ENCODE measurements at regions not wholly inside any gene's neighbourhood (a gene's known extent, or its start where the extent isn't known, plus 50 kb on each side); places are given as distances from the start of the nearest gene placed in this dataset.

- Histone ChIP-seq H3K9ac (no peak overlapping the region), H3K4me1 (no peaks in the 10 kb centered on the region), H3K36me3 (no peaks in the 10 kb centered on the region), H4K20me1 (no peaks in the 10 kb centered on the region), H3K9me3 (no peaks in the 10 kb centered on the region), H3K27ac (no peak overlapping the region), H3K4me2 (no peak overlapping the region), H3K27me3 (no peaks in the 10 kb centered on the region), H3K4me3 (no peak overlapping the region)
- TF ChIP-seq Cebpa-rat (IDR thresholded peaks at IDR 0.05) = no peak
These were observed 105.2 kb upstream of the SLC28A3 start for GRCh38 chr9:84445737-84446136.

- no peaks in the 10 kb centered on the region for H4K20me1 ChIP-seq
- H3K4me1 ChIP-seq = no peaks in the 10 kb centered on the region
- no peak overlapping the region for H3K9ac ChIP-seq
- H3K27ac ChIP-seq = no peak overlapping the region
- no peaks in the 10 kb centered on the region for H3K9me3 ChIP-seq
- H3K4me3 ChIP-seq = no peak overlapping the region
- H3K4me2 ChIP-seq = no peak overlapping the region
- no peaks in the 10 kb centered on the region for H3K36me3 ChIP-seq
- no peaks in the 10 kb centered on the region for H3K27me3 ChIP-seq
- TF ChIP-seq Cebpa-rat (IDR thresholded peaks at IDR 0.05) = no peak
These were observed 106.7 kb upstream of the SLC28A3 start for GRCh38 chr9:84447305-84447704.

- no peaks in the 10 kb centered on the region for H3K36me3 ChIP-seq
These were observed 109.5 kb upstream of the SLC28A3 start for GRCh38 chr9:84450029-84450428.

GRCh38 chr9:84456527-84456926, 116.0 kb upstream of the SLC28A3 start:
- H3K4me2 ChIP-seq = no peak overlapping the region
- no peak overlapping the region for H3K27ac ChIP-seq
- no peak for TF ChIP-seq Cebpa-rat (IDR thresholded peaks at IDR 0.05)
- H3K4me1 ChIP-seq = no peaks in the 10 kb centered on the region
- H3K36me3 ChIP-seq = no peaks in the 10 kb centered on the region
- H3K27me3 ChIP-seq = no peaks in the 10 kb centered on the region
- no peak overlapping the region for H3K4me3 ChIP-seq
- no peaks in the 10 kb centered on the region for H4K20me1 ChIP-seq
- no peak overlapping the region for H3K9ac ChIP-seq
- no peaks in the 10 kb centered on the region; the same call in 1 of the 2 replicates for H3K9me3 ChIP-seq

More at GRCh38 chr9:84450029-84450428, 109.5 kb upstream of the SLC28A3 start:
- H3K27me3 ChIP-seq = no peaks in the 10 kb centered on the region
- no peak overlapping the region for H3K4me2 ChIP-seq
- H4K20me1 ChIP-seq = no peaks in the 10 kb centered on the region
- no peak for TF ChIP-seq Cebpa-rat (IDR thresholded peaks at IDR 0.05)
- H3K27ac ChIP-seq = no peak overlapping the region
- H3K9me3 ChIP-seq = no peaks in the 10 kb centered on the region
- no peak overlapping the region for H3K9ac ChIP-seq
- no peak overlapping the region for H3K4me3 ChIP-seq
- no peaks in the 10 kb centered on the region for H3K4me1 ChIP-seq

GRCh38 chr9:84460695-84461094, 120.1 kb upstream of the SLC28A3 start:
- Histone ChIP-seq H3K4me3 (no peak overlapping the region), H3K36me3 (no peaks in the 10 kb centered on the region), H3K4me2 (no peak overlapping the region), H3K4me1 (no peaks in the 10 kb centered on the region), H3K9ac (no peak overlapping the region), H4K20me1 (no peaks in the 10 kb centered on the region), H3K27me3 (no peaks in the 10 kb centered on the region), H3K9me3 (no peaks in the 10 kb centered on the region; the same call in 1 of the 2 replicates), H3K27ac (no peak overlapping the region)
- no peak for TF ChIP-seq Cebpa-rat (IDR thresholded peaks at IDR 0.05)

GRCh38 chr9:84463272-84463671, 122.7 kb upstream of the SLC28A3 start:
- no peaks in the 10 kb centered on the region for H3K27me3 ChIP-seq
- no peaks in the 10 kb centered on the region for H3K9me3 ChIP-seq
- H3K9ac ChIP-seq = no peak overlapping the region
- no peak overlapping the region for H3K27ac ChIP-seq
- no peak overlapping the region for H3K4me3 ChIP-seq
- no peak overlapping the region for H3K4me2 ChIP-seq
- no peaks in the 10 kb centered on the region for H3K4me1 ChIP-seq
- H4K20me1 ChIP-seq = no peaks in the 10 kb centered on the region
- H3K36me3 ChIP-seq = no peaks in the 10 kb centered on the region
- TF ChIP-seq Cebpa-rat (IDR thresholded peaks at IDR 0.05) = no peak

GRCh38 chr9:84466580-84467285, 126.2 kb upstream of the SLC28A3 start:
- TF ChIP-seq Cebpa-rat (IDR thresholded peaks at IDR 0.05) = no peak
- no peaks in the 10 kb centered on the region for H3K36me3 ChIP-seq
- no peak overlapping the region for H3K9ac ChIP-seq
- H4K20me1 ChIP-seq = no peaks in the 10 kb centered on the region
- H3K4me3 ChIP-seq = no peak overlapping the region
- no peaks in the 10 kb centered on the region for H3K27me3 ChIP-seq
- no peaks in the 10 kb centered on the region for H3K9me3 ChIP-seq
- H3K4me1 ChIP-seq = no peaks in the 10 kb centered on the region
- H3K27ac ChIP-seq = no peak overlapping the region
- no peak overlapping the region for H3K4me2 ChIP-seq

- Histone ChIP-seq H3K4me3 (no peak overlapping the region), H3K27ac (no peak overlapping the region), H4K20me1 (no peaks in the 10 kb centered on the region), H3K27me3 (no peaks in the 10 kb centered on the region), H3K9me3 (no peaks in the 10 kb centered on the region), H3K4me2 (no peak overlapping the region), H3K36me3 (no peaks in the 10 kb centered on the region), H3K9ac (no peak overlapping the region), H3K4me1 (no peaks in the 10 kb centered on the region)
- no peak for TF ChIP-seq Cebpa-rat (IDR thresholded peaks at IDR 0.05)
These were observed 131.3 kb upstream of the SLC28A3 start for GRCh38 chr9:84471816-84472215.

- H3K4me2 ChIP-seq = no peak overlapping the region
- H3K9ac ChIP-seq = no peak overlapping the region
- no peak for TF ChIP-seq Cebpa-rat (IDR thresholded peaks at IDR 0.05)
- H3K27ac ChIP-seq = no peak overlapping the region
- no peaks in the 10 kb centered on the region for H3K27me3 ChIP-seq
- H3K4me3 ChIP-seq = no peak overlapping the region
- H3K4me1 ChIP-seq = no peaks in the 10 kb centered on the region
- H3K9me3 ChIP-seq = no peaks in the 10 kb centered on the region; the same call in 1 of the 2 replicates
- no peaks in the 10 kb centered on the region for H3K36me3 ChIP-seq
- H4K20me1 ChIP-seq = no peaks in the 10 kb centered on the region
These were observed 138.4 kb upstream of the SLC28A3 start for GRCh38 chr9:84478996-84479395.

GRCh38 chr9:84480071-84480470, 139.5 kb upstream of the SLC28A3 start:
- no peaks in the 10 kb centered on the region for H4K20me1 ChIP-seq
- H3K9me3 ChIP-seq = no peaks in the 10 kb centered on the region; the same call in 1 of the 2 replicates
- no peak overlapping the region for H3K9ac ChIP-seq
- H3K4me1 ChIP-seq = no peaks in the 10 kb centered on the region
- H3K4me3 ChIP-seq = no peak overlapping the region
- no peaks in the 10 kb centered on the region for H3K36me3 ChIP-seq
- H3K27ac ChIP-seq = no peak overlapping the region
- no peaks in the 10 kb centered on the region for H3K27me3 ChIP-seq
- no peak for TF ChIP-seq Cebpa-rat (IDR thresholded peaks at IDR 0.05)
- no peak overlapping the region for H3K4me2 ChIP-seq

Data from BLaER1 (cell line).